Liver (tissue), 3 donors: ENCODE measurements at regions not wholly inside any gene's neighbourhood (a gene's known extent, or its start where the extent isn't known, plus 50 kb on each side); places are given as distances from the start of the nearest gene placed in this dataset.

Experiments
- RXRA ChIP-seq, 2 donors: IDR thresholded peaks; 2 replicates each; pipeline ENCODE4 v1.6.1; 2017 to 2018; ENCODE audit warnings: antibody characterized with exemption in 2 of 2, mild to moderate bottlenecking in 1 of 2
- YY1 ChIP-seq: IDR thresholded peaks from 2 replicates; pipeline ENCODE4 v1.6.1; 2016; ENCODE audit warnings: antibody characterized with exemption, mild to moderate bottlenecking
- TF ChIP-seq, protein P1 (sequence below): fragments of 150-350 bp; IDR thresholded peaks from 2 replicates; pipeline ENCODE4 v1.5.1; 2017; ENCODE audit warnings: improper control_type of control experiment, low read depth, low read length; ENCODE audit not compliant: missing input control
- TF ChIP-seq, protein P2 (sequence below): IDR thresholded peaks from 2 replicates; pipeline ENCODE4 v1.6.1; 2016; ENCODE audit warnings: antibody characterized with exemption, mild to moderate bottlenecking
- donor health status: healthy.
- donor health status: healthy.

DNA sequence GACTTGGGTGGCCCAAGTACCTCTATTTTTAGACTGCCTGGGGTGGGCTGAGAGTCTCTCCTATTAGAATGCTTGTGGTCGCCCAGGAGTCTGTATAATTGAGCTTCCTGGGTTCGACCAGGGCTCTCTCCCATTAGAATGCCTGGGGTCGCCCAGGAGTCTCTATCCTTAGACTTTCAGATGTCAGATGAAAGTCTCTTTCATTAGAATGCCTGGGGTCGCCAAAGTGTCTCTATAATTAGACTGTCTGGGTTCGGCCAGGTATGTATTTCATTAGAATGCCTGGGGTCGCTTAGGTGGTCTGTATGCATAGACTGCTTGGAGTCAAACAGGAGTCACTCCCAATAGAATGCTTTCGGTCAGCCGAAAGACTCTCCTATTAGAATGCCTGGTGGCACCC lies 1471.7 kb downstream of the UQCRFS1 start:
- TF ChIP-seq, protein P1, sequence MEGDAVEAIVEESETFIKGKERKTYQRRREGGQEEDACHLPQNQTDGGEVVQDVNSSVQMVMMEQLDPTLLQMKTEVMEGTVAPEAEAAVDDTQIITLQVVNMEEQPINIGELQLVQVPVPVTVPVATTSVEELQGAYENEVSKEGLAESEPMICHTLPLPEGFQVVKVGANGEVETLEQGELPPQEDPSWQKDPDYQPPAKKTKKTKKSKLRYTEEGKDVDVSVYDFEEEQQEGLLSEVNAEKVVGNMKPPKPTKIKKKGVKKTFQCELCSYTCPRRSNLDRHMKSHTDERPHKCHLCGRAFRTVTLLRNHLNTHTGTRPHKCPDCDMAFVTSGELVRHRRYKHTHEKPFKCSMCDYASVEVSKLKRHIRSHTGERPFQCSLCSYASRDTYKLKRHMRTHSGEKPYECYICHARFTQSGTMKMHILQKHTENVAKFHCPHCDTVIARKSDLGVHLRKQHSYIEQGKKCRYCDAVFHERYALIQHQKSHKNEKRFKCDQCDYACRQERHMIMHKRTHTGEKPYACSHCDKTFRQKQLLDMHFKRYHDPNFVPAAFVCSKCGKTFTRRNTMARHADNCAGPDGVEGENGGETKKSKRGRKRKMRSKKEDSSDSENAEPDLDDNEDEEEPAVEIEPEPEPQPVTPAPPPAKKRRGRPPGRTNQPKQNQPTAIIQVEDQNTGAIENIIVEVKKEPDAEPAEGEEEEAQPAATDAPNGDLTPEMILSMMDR: no peak
- TF ChIP-seq YY1 (no peak), RXRA (IDR thresholded peaks at IDR 0.05) (no peak)
- TF ChIP-seq, protein P2, sequence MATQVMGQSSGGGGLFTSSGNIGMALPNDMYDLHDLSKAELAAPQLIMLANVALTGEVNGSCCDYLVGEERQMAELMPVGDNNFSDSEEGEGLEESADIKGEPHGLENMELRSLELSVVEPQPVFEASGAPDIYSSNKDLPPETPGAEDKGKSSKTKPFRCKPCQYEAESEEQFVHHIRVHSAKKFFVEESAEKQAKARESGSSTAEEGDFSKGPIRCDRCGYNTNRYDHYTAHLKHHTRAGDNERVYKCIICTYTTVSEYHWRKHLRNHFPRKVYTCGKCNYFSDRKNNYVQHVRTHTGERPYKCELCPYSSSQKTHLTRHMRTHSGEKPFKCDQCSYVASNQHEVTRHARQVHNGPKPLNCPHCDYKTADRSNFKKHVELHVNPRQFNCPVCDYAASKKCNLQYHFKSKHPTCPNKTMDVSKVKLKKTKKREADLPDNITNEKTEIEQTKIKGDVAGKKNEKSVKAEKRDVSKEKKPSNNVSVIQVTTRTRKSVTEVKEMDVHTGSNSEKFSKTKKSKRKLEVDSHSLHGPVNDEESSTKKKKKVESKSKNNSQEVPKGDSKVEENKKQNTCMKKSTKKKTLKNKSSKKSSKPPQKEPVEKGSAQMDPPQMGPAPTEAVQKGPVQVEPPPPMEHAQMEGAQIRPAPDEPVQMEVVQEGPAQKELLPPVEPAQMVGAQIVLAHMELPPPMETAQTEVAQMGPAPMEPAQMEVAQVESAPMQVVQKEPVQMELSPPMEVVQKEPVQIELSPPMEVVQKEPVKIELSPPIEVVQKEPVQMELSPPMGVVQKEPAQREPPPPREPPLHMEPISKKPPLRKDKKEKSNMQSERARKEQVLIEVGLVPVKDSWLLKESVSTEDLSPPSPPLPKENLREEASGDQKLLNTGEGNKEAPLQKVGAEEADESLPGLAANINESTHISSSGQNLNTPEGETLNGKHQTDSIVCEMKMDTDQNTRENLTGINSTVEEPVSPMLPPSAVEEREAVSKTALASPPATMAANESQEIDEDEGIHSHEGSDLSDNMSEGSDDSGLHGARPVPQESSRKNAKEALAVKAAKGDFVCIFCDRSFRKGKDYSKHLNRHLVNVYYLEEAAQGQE: no peak
